Adipocyte (in vitro differentiated cells): ENCODE measurements at regions not wholly inside any gene's neighbourhood (a gene's known extent, or its start where the extent isn't known, plus 50 kb on each side); places are given as distances from the start of the nearest gene placed in this dataset.
"Not testable (repeated sequence)": the region's sequence is repeated elsewhere in the genome, so short reads cannot be mapped to it uniquely, and the experiment has no call there.

Experiments used
- DNase-seq: peaks from one replicate; pipeline ENCODE4 v3.0.0-alpha.2; 2015; ENCODE audit warnings: low read depth
- H3K27me3 ChIP-seq: replicated peaks from 2 replicates; pipeline ENCODE4 v1.7.0; 2013; ENCODE audit warnings: mild to moderate bottlenecking, low read length, moderate library complexity; ENCODE audit not compliant: control insufficient read depth, insufficient read depth
- H3K36me3 ChIP-seq: 2 replicates; pipeline ENCODE4 v1.7.0; 2013; ENCODE audit warnings: low read length, mild to moderate bottlenecking, moderate library complexity; ENCODE audit not compliant: control insufficient read depth, insufficient read depth, severe bottlenecking
- H3K4me1 ChIP-seq: 2 replicates; pipeline ENCODE4 v1.7.0; 2013; ENCODE audit warnings: mild to moderate bottlenecking, low read length, moderate library complexity; ENCODE audit not compliant: control insufficient read depth, insufficient read depth
- H3K4me3 ChIP-seq: 2 replicates; pipeline ENCODE4 v1.7.0; 2013; ENCODE audit warnings: mild to moderate bottlenecking, low read length, moderate library complexity
- H3K9ac ChIP-seq: 2 replicates; pipeline ENCODE4 v1.7.0; 2013; ENCODE audit warnings: mild to moderate bottlenecking, low read length, moderate library complexity
- H3K9me3 ChIP-seq: 2 replicates; pipeline ENCODE4 v1.7.0; 2013; ENCODE audit warnings: mild to moderate bottlenecking, low read length, moderate library complexity; ENCODE audit not compliant: control insufficient read depth

- H3K36me3 ChIP-seq, H3K27me3 ChIP-seq, H3K4me3 ChIP-seq, H3K9me3 ChIP-seq, H3K4me1 ChIP-seq, H3K9ac ChIP-seq: not testable (repeated sequence)
- DNase-seq, result peak; percentile 37
Observed at GRCh38 chr15:101955840-101956239, 143.8 kb downstream of the OR4F15 start.

- H3K4me1 ChIP-seq, H3K36me3 ChIP-seq, H3K27me3 ChIP-seq, H3K4me3 ChIP-seq, H3K9me3 ChIP-seq, H3K9ac ChIP-seq, DNase-seq: not testable (repeated sequence)
Observed at GRCh38 chr15:101958656-101959055, 146.7 kb downstream of the OR4F15 start.

GRCh38 chr15:101961263-101961662 lies 149.3 kb downstream of the OR4F15 start:
- peak; percentile 15 for DNase-seq
- not testable (repeated sequence) for H3K4me1 ChIP-seq, H3K36me3 ChIP-seq, H3K9me3 ChIP-seq, H3K9ac ChIP-seq, H3K27me3 ChIP-seq, H3K4me3 ChIP-seq

- not testable (repeated sequence) for DNase-seq, H3K9me3 ChIP-seq, H3K9ac ChIP-seq, H3K36me3 ChIP-seq, H3K4me3 ChIP-seq, H3K27me3 ChIP-seq, H3K4me1 ChIP-seq
Observed at GRCh38 chr15:101961765-101962164, 149.8 kb downstream of the OR4F15 start.

GRCh38 chr15:101963687-101964086 lies 151.7 kb downstream of the OR4F15 start:
- not testable (repeated sequence) for H3K9ac ChIP-seq, H3K4me1 ChIP-seq, H3K27me3 ChIP-seq, H3K36me3 ChIP-seq, H3K9me3 ChIP-seq, H3K4me3 ChIP-seq, DNase-seq

GRCh38 chr15:101965353-101965752 lies 153.4 kb downstream of the OR4F15 start:
- not testable (repeated sequence) for H3K9ac ChIP-seq, H3K4me1 ChIP-seq, H3K36me3 ChIP-seq, H3K27me3 ChIP-seq, H3K9me3 ChIP-seq, H3K4me3 ChIP-seq, DNase-seq

- H3K4me3 ChIP-seq, H3K36me3 ChIP-seq, H3K9me3 ChIP-seq, H3K27me3 ChIP-seq, H3K9ac ChIP-seq, H3K4me1 ChIP-seq, DNase-seq: not testable (repeated sequence)
Observed at GRCh38 chr15:101965860-101966259, 153.9 kb downstream of the OR4F15 start.

- H3K36me3 ChIP-seq, DNase-seq, H3K4me3 ChIP-seq, H3K27me3 ChIP-seq, H3K4me1 ChIP-seq, H3K9ac ChIP-seq, H3K9me3 ChIP-seq: not testable (repeated sequence)
Observed at GRCh38 chr15:101967364-101967763, 155.4 kb downstream of the OR4F15 start.

GRCh38 chr15:101970605-101971004 lies 158.6 kb downstream of the OR4F15 start:
- H3K4me1 ChIP-seq, H3K9me3 ChIP-seq, H3K27me3 ChIP-seq, H3K9ac ChIP-seq, H3K36me3 ChIP-seq, DNase-seq, H3K4me3 ChIP-seq: not testable (repeated sequence)

- not testable (repeated sequence) for H3K4me3 ChIP-seq, H3K27me3 ChIP-seq, H3K9ac ChIP-seq, H3K9me3 ChIP-seq, DNase-seq, H3K36me3 ChIP-seq, H3K4me1 ChIP-seq
Observed at GRCh38 chr15:101977281-101977680, 165.3 kb downstream of the OR4F15 start.

- not testable (repeated sequence) for H3K9me3 ChIP-seq, H3K4me3 ChIP-seq, H3K27me3 ChIP-seq, H3K36me3 ChIP-seq, H3K9ac ChIP-seq, H3K4me1 ChIP-seq
- peak; percentile 57 for DNase-seq
Observed at GRCh38 chr15:101980206-101980910, 168.4 kb downstream of the OR4F15 start.
